Fibroblast of lung (primary cell): ENCODE measurements at regions not wholly inside any gene's neighbourhood (a gene's known extent, or its start where the extent isn't known, plus 50 kb on each side); places are given as distances from the start of the nearest gene placed in this dataset.

Experiments used
- CTCF ChIP-seq, 2 donors: IDR thresholded peaks in 1 of 2; conservative IDR thresholded peaks in 1 of 2; 1 replicate in 1 of 2; 2 replicates in 1 of 2; pipeline ENCODE4 v1.5.1; 2011 to 2012; ENCODE audit warnings: low read length in 2 of 2, control low read depth in 1 of 2, inconsistent platforms in 1 of 2, low read depth in 1 of 2, mild to moderate bottlenecking in 1 of 2
- EZH2 ChIP-seq: IDR thresholded peaks from 2 replicates; pipeline ENCODE4 v1.5.1; 2012; ENCODE audit warnings: low read length, control low read depth, mild to moderate bottlenecking; ENCODE audit errors: missing control alignments

GRCh38 chr6:144630857-144631256 lies 345.7 kb downstream of the UTRN start:
- TF ChIP-seq CTCF (conservative IDR thresholded peaks at IDR 0.05 in 1 of 2, IDR thresholded peaks at IDR 0.05 in 1 of 2; ENCODE audit: low read depth in 1 of 2, low read length in 2 of 2): no peak
- TF ChIP-seq EZH2: no peak
